ENCODE measurements at regions not wholly inside any gene's neighbourhood (a gene's known extent, or its start where the extent isn't known, plus 50 kb on each side); places are given as distances from the start of the nearest gene placed in this dataset.

GRCh38 chr12:31217356-31218130 lies 108.4 kb downstream of the SINHCAF start:
- Mint-ChIP-seq H3K27ac (ENCODE audit: low read depth, unreplicated experiment) (no peak overlapping the region), H3K4me3 (ENCODE audit: unreplicated experiment) (no peak overlapping the region), H3K4me1 (ENCODE audit: insufficient read depth, unreplicated experiment) (peaks cover 6% of the 10 kb centered on the region), H3K36me3 (ENCODE audit: insufficient read depth, unreplicated experiment) (no peaks in the 10 kb centered on the region), H3K9me3 (ENCODE audit: unreplicated experiment) (no peaks in the 10 kb centered on the region), H3K27me3 (ENCODE audit: insufficient read depth, unreplicated experiment) (peaks cover 23% of the 10 kb centered on the region)
- intact Hi-C loops (cut with micrococcal nuclease), result no loop called here
- TF ChIP-seq CTCF (IDR thresholded peaks at IDR 0.05; ENCODE audit: unreplicated experiment), result no peak
- DNase-seq (ENCODE audit: unreplicated experiment), result no peak
- BruUV-seq (replicated peaks), result no TSS peak
- CTCF ChIA-PET, result interaction anchor here (0.6 to 1.3 kb wide), 3 partner anchors 17 to 22 kb away, joined by 3 to 4 read pairs (median 3); no protein-coding TSS in a partner anchor
- POLR2A ChIA-PET, result no interaction called here

- Mint-ChIP-seq H3K27me3 (ENCODE audit: insufficient read depth, unreplicated experiment) (peaks cover 23% of the 10 kb centered on the region), H3K36me3 (ENCODE audit: insufficient read depth, unreplicated experiment) (no peaks in the 10 kb centered on the region), H3K4me3 (ENCODE audit: unreplicated experiment) (no peak overlapping the region), H3K4me1 (ENCODE audit: insufficient read depth, unreplicated experiment) (peaks cover 6% of the 10 kb centered on the region), H3K27ac (ENCODE audit: low read depth, unreplicated experiment) (no peak overlapping the region), H3K9me3 (ENCODE audit: unreplicated experiment) (no peaks in the 10 kb centered on the region)
- POLR2A ChIA-PET, result no interaction called here
- no peak for DNase-seq (ENCODE audit: unreplicated experiment)
- CTCF ChIA-PET, result no interaction called here
- BruUV-seq (replicated peaks), result no TSS peak
- TF ChIP-seq CTCF (IDR thresholded peaks at IDR 0.05; ENCODE audit: unreplicated experiment), result no peak
- intact Hi-C loops (cut with micrococcal nuclease), result no loop called here
Measured at GRCh38 chr12:31218203-31219025, 107.5 kb downstream of the SINHCAF start.

- H3K4me3 Mint-ChIP-seq (ENCODE audit: unreplicated experiment), result no peak overlapping the region
- H3K36me3 Mint-ChIP-seq (ENCODE audit: insufficient read depth, unreplicated experiment), result no peaks in the 10 kb centered on the region
- CTCF ChIA-PET, result interaction anchor here (0.6 kb wide), 1 partner anchor 1399 kb away, joined by 3 read pairs; no protein-coding TSS in a partner anchor
- intact Hi-C loops (cut with micrococcal nuclease), result no loop called here
- peaks cover 23% of the 10 kb centered on the region for H3K27me3 Mint-ChIP-seq (ENCODE audit: insufficient read depth, unreplicated experiment)
- POLR2A ChIA-PET, result no interaction called here
- no peak overlapping the region for H3K27ac Mint-ChIP-seq (ENCODE audit: low read depth, unreplicated experiment)
- no peak for TF ChIP-seq CTCF (IDR thresholded peaks at IDR 0.05; ENCODE audit: unreplicated experiment)
- H3K4me1 Mint-ChIP-seq (ENCODE audit: insufficient read depth, unreplicated experiment), result peaks cover 6% of the 10 kb centered on the region
- DNase-seq (ENCODE audit: unreplicated experiment), result no peak
- no TSS peak for BruUV-seq (replicated peaks)
- no peaks in the 10 kb centered on the region for H3K9me3 Mint-ChIP-seq (ENCODE audit: unreplicated experiment)
Measured at GRCh38 chr12:31219521-31219920, 106.4 kb downstream of the SINHCAF start.

GRCh38 chr12:31220061-31220460 lies 105.9 kb downstream of the SINHCAF start:
- Mint-ChIP-seq H3K9me3 (ENCODE audit: unreplicated experiment) (no peaks in the 10 kb centered on the region), H3K4me1 (ENCODE audit: insufficient read depth, unreplicated experiment) (peaks cover 6% of the 10 kb centered on the region), H3K27ac (ENCODE audit: low read depth, unreplicated experiment) (no peak overlapping the region), H3K36me3 (ENCODE audit: insufficient read depth, unreplicated experiment) (no peaks in the 10 kb centered on the region), H3K4me3 (ENCODE audit: unreplicated experiment) (no peak overlapping the region), H3K27me3 (ENCODE audit: insufficient read depth, unreplicated experiment) (peaks cover 23% of the 10 kb centered on the region)
- no peak for DNase-seq (ENCODE audit: unreplicated experiment)
- ChIA-PET CTCF (interaction anchor here (0.5 to 0.9 kb wide), 2 partner anchors 18 to 25 kb away, joined by 3 read pairs; no protein-coding TSS in a partner anchor), POLR2A (no interaction called here)
- intact Hi-C loops (cut with micrococcal nuclease), result no loop called here
- TF ChIP-seq CTCF (IDR thresholded peaks at IDR 0.05; ENCODE audit: unreplicated experiment), result no peak
- no TSS peak for BruUV-seq (replicated peaks)

All from MCF 10A (cell line).